Breast epithelium (tissue), 3 donors: ENCODE measurements at regions not wholly inside any gene's neighbourhood (a gene's known extent, or its start where the extent isn't known, plus 50 kb on each side); places are given as distances from the start of the nearest gene placed in this dataset.

Experiments used
- POLR2A ChIP-seq: fragments of 450-650 bp; IDR thresholded peaks from one replicate; pipeline ENCODE4 v1.6.1; 2016; ENCODE audit warnings: antibody characterized with exemption, mild to moderate bottlenecking, moderate library complexity
- TF ChIP-seq, protein P1 (sequence below), 3 donors: fragments of 450-650 bp; IDR thresholded peaks; one replicate each; pipeline ENCODE4 v1.5.1; 2016 to 2017; ENCODE audit warnings: antibody characterized with exemption in 3 of 3, mild to moderate bottlenecking in 3 of 3, moderate library complexity in 3 of 3

DNA sequence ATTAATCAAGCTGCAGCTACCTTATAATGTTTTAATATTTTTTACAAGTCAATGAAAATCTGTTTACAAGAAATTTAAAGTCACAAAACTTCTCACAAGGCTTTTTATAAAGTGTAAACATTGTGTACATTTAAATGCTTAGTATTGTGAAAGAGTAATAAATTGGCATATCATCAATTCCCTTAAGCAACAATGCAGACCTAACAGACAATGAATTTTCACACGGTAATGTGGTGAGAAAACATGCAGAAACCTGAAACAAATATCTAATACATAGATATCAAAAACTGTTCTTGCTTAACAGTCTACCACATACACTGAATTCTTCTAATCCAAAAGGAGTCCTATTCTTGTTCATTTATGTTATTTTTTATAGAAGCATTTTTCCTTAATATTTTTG is 220.7 kb downstream of the CRPPA start:
- TF ChIP-seq, protein P1, sequence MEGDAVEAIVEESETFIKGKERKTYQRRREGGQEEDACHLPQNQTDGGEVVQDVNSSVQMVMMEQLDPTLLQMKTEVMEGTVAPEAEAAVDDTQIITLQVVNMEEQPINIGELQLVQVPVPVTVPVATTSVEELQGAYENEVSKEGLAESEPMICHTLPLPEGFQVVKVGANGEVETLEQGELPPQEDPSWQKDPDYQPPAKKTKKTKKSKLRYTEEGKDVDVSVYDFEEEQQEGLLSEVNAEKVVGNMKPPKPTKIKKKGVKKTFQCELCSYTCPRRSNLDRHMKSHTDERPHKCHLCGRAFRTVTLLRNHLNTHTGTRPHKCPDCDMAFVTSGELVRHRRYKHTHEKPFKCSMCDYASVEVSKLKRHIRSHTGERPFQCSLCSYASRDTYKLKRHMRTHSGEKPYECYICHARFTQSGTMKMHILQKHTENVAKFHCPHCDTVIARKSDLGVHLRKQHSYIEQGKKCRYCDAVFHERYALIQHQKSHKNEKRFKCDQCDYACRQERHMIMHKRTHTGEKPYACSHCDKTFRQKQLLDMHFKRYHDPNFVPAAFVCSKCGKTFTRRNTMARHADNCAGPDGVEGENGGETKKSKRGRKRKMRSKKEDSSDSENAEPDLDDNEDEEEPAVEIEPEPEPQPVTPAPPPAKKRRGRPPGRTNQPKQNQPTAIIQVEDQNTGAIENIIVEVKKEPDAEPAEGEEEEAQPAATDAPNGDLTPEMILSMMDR (IDR thresholded peaks at IDR 0.05), result no peak
- no peak for TF ChIP-seq POLR2A
